Frontal cortex (tissue), 3 donors: ENCODE measurements at regions not wholly inside any gene's neighbourhood (a gene's known extent, or its start where the extent isn't known, plus 50 kb on each side); places are given as distances from the start of the nearest gene placed in this dataset.
"Not testable (repeated sequence)": the region's sequence is repeated elsewhere in the genome, so short reads cannot be mapped to it uniquely, and the experiment has no call there.

Source experiments
- DNase-seq, 2 donors: peaks; one replicate each; pipeline ENCODE4 v3.0.0; 2012; ENCODE audit warnings: low spot score in 2 of 2
- FAIRE-seq: peaks from 2 replicates; lab custom pipeline; 2012; peaks lifted over from hg19 to GRCh38; lab: Jason Lieb, UNC
- donor health status: control.
- donor health status: control.
- donor health status: control.

- FAIRE-seq = no peak
- DNase-seq = no peak
Measured at GRCh38 chr3:27779176-27779575, 57.1 kb upstream of the EOMES start.

DNA sequence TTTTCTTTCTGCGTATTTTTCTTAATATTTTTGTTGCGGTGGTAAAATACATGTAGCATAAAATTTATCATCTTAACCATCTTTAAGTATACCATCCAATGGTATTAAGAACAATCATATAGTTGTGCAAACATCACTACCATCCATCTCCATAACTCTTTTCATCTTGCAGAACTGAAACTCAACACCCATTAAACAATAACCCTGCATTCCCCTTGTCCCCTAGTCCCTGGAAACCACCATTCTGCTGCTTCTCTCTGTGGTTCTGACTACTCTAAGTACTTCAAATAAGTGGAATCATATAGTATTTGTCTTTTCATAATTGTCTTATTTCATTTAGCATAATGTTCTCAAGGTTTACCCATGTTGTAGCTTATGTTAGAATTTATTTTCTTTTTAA lies 67.3 kb upstream of the EOMES start:
- FAIRE-seq (no peak), DNase-seq (no peak)

GRCh38 chr3:27791956-27792355 lies 69.8 kb upstream of the EOMES start:
- FAIRE-seq = no peak
- DNase-seq = no peak

DNA sequence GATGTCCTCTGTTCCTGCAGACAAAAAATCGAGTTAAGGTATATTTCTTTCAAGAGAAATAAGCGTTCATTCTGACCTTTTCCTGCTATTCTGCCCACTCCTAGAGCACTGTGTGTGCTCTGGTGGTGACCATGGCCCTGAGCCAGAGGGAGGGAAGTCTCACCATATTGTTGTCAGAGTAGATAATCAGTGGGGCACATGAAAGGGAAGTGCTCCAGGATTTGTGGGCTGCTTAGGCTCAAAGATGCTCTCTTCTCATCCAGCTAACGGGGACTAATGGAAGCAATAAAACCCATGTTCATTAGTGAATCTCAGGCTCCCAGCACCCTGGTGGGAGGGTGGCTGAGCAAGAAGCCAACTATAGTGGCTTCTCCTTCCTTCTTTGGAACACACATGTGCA lies 70.7 kb upstream of the EOMES start:
- DNase-seq = no peak
- FAIRE-seq = no peak

DNA sequence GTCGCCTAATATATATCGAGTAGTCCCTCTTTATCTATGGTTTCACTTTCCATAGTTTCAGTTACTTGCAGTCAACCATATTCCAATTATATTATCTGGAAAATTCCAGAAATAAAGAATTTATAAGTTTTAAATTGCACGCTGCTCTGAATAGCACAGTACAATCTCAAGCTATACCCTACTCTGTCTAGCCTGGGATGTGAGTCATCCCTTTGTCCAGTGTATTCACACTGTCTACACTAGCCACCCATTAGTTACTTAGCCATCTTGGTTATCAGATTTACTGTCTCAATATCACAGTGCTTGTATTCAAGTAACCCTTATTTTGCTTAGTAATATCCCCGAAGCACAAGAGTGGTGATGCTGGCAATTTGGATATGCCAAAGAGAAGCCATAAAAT lies 72.1 kb upstream of the EOMES start:
- DNase-seq (no peak), FAIRE-seq (no peak)

DNA sequence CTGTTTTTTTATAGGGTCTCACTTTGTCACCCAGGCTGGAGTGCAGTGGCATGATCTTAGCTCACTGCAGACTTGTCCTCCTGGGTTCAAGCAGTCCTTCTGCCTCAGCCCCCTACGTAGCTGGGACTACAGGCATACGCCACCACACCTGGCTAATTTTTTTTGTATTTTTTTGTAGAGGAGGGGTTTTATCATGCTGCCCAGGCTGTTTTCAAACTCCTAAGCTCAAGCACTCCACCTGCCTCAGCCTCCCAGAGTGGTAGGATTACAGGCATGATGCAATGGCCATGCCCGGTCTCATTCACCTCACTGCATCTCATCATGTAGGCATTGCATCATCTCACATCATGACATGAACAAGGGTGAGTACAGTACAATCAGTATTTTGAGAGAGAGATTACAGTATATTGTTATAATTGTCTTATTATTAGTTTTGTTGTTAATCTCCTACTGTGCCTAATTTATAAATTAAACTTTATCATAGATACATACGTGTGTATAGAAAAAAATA lies 74.3 kb upstream of the EOMES start:
- DNase-seq = no peak
- FAIRE-seq = no peak

DNA sequence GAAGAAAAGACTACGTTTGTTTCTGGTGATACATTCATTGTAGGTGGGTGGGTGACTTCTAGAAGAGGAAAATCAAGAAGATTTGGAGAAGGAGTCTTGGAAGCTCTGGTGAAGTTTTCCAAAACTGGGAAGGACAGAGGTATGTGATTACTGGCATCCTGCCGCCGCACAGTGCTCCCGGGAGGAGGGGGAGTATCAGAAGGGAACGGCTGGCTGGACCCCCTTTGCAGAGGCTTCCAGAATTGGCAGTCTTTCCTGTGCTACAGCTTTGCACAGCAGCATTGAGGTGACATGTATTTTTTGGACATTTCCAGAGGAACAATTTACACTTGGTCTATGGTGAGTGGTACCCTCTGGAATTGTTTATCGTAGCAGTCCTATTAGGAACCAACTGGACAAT lies 75.7 kb upstream of the EOMES start:
- DNase-seq (no peak), FAIRE-seq (no peak)

GRCh38 chr3:27800261-27800660 lies 78.1 kb upstream of the EOMES start:
- FAIRE-seq (no peak), DNase-seq (no peak)

DNA sequence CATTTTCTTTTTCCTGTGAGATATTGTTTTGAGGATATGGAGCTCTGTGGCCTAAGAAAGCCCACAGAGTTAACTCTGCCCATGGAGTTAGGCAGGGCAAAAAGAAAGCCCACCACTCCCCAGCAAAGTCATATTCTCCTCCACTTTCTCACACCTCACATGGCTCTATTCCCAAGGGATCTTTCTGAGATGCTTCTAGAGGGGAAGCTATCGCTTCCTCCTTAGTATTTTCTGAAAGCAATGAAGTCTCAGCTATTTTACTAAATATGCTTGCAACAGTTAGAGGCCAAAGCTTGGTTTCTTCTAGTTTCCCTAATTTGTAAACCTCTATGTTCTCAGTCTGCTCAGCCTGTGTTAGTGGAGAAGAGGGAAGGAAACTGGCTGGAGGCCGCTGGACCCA lies 80.3 kb upstream of the EOMES start:
- no peak for FAIRE-seq

GRCh38 chr3:27802849-27803248 lies 80.7 kb upstream of the EOMES start:
- FAIRE-seq = no peak
- DNase-seq = no peak

More for the DNA sequence above, 80.3 kb upstream of the EOMES start:
- DNase-seq = no peak

DNA sequence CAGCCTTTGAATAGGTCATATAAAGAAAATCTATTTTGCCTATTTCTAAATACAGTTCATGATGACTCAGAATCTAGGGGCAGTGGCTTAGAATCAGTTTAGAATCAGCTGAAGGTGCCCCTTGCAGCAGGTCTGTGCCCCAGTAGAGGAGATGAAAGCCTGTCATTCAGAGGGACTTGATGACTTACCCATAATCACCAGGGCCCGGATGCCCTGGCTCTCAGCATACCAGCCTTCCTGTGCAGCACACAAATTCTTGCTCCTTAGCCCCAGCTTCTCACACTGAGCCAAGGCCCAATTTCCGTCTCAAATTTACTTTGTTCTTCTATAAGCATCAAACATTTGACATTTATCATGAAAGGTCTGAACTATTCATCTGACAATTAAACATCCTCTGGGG lies 83.2 kb upstream of the EOMES start:
- FAIRE-seq (no peak), DNase-seq (no peak)

DNA sequence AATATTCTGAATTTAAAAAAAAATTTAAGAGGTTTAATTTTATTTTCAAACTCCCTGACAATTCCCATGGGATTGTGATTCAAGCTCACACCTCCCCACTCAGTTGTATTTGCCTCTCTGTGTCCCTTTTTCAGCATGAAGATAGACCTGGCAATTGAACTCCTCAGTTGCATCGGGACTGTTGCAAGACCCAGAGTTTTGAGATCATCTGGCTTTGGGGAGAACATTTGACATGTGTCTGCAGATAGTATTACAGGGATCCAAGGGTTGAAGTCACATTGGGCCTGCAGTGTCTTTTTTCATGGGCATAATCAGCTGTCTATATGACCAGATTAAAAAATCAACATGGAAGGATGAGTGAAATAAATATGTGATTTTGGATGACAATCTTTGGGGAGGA lies 91.1 kb upstream of the EOMES start:
- DNase-seq (no peak), FAIRE-seq (no peak)

DNA sequence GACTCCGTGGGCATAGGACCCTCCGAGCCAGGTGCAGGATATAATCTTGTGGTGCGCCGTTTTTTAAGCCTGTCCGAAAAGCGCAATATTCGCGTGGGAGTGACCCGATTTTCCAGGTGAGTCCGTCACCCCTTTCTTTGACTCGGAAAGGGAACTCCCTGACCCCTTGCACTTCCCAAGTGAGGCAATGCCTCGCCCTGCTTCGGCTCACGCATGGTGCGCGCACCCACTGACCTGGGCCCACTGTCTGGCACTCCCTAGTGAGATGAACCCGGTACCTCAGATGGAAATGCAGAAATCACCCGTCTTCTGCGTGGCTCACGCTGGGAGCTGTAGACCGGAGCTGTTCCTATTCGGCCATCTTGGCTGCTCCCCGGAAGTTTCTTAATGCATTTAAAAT lies 99.5 kb upstream of the EOMES start:
- DNase-seq, FAIRE-seq: not testable (repeated sequence)

GRCh38 chr3:27824312-27825200 lies 102.4 kb upstream of the EOMES start:
- DNase-seq (no peak), FAIRE-seq (no peak)

DNA sequence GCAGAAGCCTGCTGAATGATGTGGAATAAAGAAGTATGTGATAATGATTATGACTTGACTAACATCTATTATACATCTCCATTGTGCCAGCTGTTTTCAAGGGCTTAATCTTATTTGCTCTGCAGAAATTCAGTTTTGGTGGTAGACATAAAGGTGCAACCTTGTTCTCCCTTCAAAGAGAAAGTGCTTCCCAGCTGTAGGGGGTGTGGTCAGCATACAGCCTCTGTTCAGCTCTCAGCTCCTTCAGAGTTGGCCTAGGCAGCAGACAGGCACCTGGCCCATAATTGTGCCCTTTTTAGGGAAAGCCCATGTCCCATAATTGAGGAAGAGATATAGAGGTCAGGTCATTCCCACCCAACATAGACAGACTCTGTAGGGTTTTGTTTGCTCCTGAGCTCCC lies 104.3 kb upstream of the EOMES start:
- FAIRE-seq (no peak), DNase-seq (no peak)

- FAIRE-seq (no peak), DNase-seq (no peak)
Measured at GRCh38 chr3:27827041-27827440, 104.9 kb upstream of the EOMES start.

DNA sequence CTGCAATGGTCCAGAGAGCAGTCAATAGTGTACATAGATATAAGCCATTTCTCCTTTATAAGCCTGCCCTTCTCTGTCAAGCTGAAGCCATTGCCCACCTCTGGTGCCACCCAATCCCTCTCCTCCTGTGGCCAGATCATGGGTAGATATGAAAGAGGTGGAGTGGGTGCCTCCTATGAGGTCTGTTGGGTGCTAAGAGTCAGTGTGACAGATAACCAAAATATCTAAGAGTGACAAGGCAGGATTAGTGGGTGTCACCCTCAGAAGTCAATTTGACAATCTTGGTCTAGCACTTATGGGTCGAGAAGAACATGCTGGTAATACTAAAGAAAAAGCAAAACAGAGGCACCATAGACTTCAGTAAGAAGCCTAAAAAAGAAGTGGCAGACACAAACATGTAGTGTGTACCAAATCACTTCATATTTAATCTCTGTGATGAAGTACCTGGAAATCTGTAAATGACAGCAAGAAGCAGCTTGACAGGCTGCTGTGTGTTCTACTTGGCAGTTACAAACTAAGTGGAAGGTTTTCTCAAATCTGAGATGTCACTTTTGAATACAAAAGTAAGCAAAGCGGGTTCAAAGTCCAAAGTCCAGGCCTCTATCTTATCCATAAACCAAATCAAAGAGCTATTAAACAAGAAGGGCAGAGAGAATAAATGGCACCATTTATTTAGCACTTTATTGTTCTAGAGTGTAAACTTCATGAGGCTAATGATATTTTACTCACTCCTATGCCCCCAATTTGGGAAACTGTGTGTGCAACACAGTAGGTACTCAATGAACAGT lies 118.9 kb upstream of the EOMES start:
- DNase-seq (no peak), FAIRE-seq (no peak)

GRCh38 chr3:27844052-27844675 lies 122.0 kb upstream of the EOMES start:
- DNase-seq = no peak
- FAIRE-seq = no peak

GRCh38 chr3:27847697-27848096 lies 125.6 kb upstream of the EOMES start:
- DNase-seq (no peak), FAIRE-seq (no peak)

- FAIRE-seq (no peak), DNase-seq (no peak)
Measured at GRCh38 chr3:27848826-27849225, 126.7 kb upstream of the EOMES start.

DNA sequence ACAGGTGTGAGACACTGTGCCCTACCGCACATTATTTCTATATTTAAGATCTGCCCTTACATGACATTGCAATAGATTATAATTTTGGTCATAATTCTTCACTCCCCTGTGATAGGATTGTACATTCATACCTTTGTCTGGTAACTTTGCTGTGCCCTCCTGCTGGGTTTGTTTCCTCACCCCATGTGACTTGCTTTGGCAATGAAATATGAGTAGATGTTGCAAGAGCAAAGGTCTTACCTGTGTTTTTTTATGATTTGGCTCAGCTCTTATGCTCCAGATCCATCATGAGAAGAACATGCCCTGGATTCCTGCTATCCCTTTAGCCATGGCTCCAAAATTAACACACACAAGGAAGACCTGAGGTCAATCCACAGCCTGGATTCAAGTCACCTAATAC lies 137.7 kb upstream of the EOMES start:
- FAIRE-seq (no peak), DNase-seq (no peak)
